ENCODE measurements at regions not wholly inside any gene's neighbourhood (a gene's known extent, or its start where the extent isn't known, plus 50 kb on each side); places are given as distances from the start of the nearest gene placed in this dataset.

DNA sequence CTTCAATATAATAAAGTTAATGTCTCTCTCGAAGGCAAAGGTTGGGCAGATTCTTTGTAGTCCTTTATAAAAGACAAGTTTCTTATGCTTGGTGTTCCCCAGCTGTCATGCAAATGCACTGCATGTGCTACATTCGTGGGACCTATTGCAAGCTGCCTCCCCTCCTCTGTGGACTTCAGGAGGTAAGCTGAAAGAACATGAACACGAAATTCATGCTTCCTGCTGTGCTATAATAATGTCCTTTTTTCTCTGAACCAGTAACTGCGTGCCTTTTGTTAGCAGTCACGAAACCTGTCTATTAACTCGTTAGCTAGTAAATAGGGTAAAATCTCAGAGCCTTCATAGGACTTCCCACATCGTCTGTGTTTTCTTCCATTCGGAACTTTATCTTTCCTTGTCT is 363.5 kb downstream of the CDH9 start:
- DNase-seq (ENCODE audit: low spot score) = no peak

DNA sequence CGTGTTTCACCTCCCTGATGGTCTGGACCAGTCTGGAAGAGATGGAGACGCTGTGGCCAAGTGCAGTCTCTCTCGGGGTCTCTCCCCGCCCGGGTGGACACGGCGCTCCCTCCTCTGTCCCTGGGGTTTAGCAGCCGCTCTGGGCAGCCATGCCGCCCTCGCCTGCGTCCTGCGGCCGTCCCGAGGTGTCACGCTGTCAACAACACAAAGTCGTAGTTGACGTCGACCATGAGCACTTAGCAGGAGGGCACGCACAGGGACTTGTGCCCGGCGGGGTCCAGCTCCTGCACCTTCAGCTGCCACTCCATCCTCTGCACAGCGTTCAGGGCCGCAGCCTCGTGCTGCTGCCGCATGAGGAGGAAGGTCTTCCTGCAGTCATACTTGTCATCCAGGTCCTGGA is 368.9 kb downstream of the CDH9 start:
- DNase-seq (ENCODE audit: low spot score) = no peak

GRCh38 chr5:26669031-26669430 is 369.4 kb downstream of the CDH9 start:
- DNase-seq (ENCODE audit: low spot score) = no peak

GRCh38 chr5:26666371-26666770 is 372.0 kb downstream of the CDH9 start:
- no peak for DNase-seq (ENCODE audit: low spot score)

- no peak for DNase-seq (ENCODE audit: low spot score)
Observed at GRCh38 chr5:26663500-26663899, 374.9 kb downstream of the CDH9 start.

DNA sequence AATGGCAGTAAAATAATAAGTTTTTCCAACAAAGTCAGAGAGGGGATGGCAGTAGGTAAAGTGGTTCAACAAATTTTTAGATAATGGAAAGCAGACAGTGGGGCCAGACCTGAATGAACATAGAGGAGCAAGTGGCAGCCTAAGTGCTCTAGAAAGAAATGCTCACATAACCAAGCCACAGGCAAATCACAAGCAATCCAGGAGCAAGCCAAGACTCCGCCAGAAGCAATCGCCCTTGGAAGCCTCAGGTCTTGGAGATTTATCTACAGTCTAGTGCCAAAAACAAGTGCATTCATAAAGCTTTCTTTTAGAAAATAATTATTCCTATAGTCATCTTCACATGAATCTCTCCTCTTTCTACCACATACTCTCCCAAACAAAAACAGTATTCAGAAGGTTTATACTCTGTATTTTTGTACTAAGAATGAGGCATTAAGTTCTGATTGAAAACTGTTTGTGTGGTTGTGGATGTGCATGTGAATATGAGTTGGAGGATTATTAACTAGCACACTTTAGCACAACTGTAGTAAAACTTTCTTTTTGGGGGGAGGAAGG is 375.5 kb downstream of the CDH9 start:
- DNase-seq (ENCODE audit: low spot score) = no peak

DNA sequence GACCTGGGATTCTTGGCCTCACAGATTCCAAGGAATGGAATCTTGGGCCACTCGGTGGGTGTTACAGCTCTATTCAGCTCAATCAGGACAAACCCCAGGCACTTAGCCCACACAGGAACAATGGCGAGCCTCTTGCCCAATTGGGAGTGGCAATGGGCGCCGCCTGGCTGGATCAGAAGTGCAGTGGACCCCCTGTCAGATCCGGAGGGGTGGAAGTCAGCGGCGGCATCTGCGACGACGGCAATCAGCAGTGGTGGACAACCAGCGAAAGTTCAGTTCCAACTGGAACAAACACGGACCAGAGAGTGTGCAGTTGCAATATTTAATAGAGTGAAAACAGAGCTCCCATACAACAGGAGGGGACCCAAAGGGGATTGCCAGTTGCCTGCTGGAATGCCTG is 378.3 kb downstream of the CDH9 start:
- DNase-seq (ENCODE audit: low spot score) = no peak

- DNase-seq (ENCODE audit: low spot score) = no peak
Observed at GRCh38 chr5:26649000-26649399, 389.4 kb downstream of the CDH9 start.

GRCh38 chr5:26647781-26648180 is 390.6 kb downstream of the CDH9 start:
- DNase-seq (ENCODE audit: low spot score) = no peak

GRCh38 chr5:26645659-26646058 is 392.7 kb downstream of the CDH9 start:
- no peak for DNase-seq (ENCODE audit: low spot score)

DNA sequence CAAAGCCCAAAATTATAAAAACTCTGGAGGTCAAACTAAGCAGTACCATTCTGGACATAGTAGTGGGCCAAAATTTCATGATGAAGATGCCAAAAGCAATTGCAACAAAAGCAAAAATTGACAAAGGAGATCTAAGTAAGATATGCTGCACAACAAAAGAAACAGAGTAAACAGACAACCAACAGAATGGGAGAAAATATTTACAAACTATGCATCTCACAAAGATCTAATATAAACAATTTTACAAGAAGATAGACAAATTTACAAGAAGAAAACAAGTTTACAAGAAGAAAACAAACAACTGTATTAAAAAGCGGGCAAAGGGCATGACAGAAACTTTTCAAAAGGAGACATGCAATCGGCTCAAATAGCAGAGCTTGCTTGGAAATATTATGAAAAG is 396.9 kb downstream of the CDH9 start:
- no peak for DNase-seq (ENCODE audit: low spot score)

GRCh38 chr5:26625099-26625498 is 413.3 kb downstream of the CDH9 start:
- no peak for DNase-seq (ENCODE audit: low spot score)

- DNase-seq (ENCODE audit: low spot score) = no peak
Observed at GRCh38 chr5:26622947-26623346, 415.4 kb downstream of the CDH9 start.

DNA sequence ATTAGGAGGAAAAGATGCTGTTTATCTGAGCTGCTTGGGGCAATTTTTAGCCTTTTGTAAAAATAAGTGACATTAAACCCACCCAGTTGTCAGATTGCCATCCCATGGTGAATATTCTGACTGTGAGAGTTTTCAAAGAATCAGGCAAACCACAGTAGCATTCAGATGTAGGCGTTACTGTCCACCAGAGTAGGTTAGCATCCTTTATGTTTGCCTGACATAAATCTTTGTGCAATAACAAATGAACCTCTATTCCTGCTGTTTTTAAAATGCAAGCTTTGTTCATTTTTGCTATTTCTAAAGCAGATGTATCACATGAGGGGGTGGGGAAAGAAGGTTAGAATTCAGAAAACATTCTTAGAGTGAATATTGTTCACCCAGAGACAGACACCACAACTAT is 427.8 kb downstream of the CDH9 start:
- no peak for DNase-seq (ENCODE audit: low spot score)

GRCh38 chr5:26601563-26601962 is 436.8 kb downstream of the CDH9 start:
- no peak for DNase-seq (ENCODE audit: low spot score)

DNA sequence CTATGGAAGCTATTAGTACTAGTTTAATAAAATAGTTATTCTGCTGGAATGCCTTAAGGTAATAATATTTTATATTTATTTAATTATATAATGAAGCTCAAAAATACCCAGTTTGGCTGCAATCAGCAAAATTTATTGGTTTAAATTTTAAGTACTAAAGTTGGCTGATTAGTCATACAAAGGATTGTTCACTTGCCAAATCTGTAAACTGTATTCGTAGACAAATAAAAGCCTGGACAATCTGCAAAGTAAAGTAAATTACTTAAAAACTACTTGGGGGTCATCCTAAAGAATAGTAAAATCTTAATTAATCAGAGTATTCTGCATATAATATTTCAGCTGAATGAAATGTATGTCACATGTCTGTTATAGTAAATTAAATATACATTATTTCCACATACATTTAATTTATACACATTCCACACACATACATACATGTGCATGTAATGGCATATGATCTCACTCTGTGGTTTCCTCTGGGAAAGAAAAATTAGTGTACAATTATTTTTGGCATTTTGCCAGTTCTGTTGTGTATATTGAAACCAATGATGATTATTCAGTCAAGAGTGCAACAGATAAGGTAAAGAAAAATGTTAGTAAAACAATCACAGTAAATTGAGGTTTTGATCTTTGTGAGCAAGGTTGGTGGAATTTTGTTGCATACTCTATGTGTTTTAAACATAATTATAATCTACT is 455.9 kb downstream of the CDH9 start:
- no peak for DNase-seq (ENCODE audit: low spot score)

- no peak for DNase-seq (ENCODE audit: low spot score)
Observed at GRCh38 chr5:26579712-26580111, 458.7 kb downstream of the CDH9 start.

DNA sequence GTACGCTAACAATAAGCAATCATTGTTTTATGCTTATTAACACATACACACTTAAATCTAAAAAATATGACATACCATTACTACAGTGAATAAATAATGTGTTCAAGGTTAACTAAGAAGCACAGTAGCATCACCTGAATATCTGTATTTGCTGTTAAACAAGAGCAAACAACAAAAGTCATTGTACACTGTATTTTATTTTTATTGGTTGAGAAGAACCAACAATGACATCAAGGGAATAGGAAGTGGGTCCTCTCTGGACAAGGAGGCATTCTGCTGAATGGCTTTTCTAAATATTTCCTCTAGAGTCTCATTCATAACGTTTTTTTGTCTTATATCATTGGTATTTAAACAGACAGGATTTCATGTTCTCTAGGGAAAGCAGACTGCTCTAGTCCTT is 460.4 kb downstream of the CDH9 start:
- no peak for DNase-seq (ENCODE audit: low spot score)

DNA sequence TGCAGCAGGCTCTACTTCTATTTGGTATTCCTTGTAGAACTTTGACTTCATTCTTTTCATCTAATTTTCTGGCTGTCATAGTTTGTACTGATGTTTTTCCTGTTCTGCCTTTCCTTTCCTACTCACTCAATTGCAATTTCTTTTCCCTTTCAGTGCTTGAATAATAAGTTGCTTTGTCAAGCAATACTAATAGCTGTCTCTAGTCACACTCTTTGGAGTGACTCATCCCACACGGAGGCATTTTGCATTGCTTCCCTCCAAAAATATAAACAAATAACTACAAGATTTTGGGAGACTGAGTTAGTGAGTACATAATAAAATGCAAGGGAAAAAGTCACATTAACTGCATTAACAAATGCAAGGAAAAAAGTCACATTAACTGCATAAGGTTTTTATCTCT is 465.9 kb downstream of the CDH9 start:
- DNase-seq (ENCODE audit: low spot score) = no peak

- DNase-seq (ENCODE audit: low spot score) = no peak
Observed at GRCh38 chr5:26569929-26570258, 468.5 kb downstream of the CDH9 start.

GRCh38 chr5:26569241-26569928 is 469.0 kb downstream of the CDH9 start:
- DNase-seq (ENCODE audit: low spot score) = no peak

DNA sequence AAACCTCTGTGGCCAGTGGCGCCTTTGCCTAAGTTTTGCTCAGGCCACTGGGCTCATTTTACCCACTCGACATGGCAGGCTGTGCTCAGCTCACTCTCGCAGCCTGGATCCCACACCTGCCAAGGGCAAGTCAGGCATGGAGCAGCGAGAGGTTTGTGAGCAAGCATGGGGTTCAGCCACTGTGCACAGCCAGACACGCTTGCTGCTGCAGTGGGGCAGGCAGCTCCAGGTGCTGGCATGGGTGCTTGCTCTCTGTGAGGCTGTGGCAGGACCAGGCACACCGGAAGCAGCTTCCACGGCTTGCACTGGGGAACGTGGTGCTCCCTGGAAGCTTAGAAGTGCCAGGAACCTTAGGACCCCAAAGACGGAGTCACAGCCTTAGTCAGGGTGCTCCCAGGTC is 470.1 kb downstream of the CDH9 start:
- DNase-seq (ENCODE audit: low spot score) = no peak

DNA sequence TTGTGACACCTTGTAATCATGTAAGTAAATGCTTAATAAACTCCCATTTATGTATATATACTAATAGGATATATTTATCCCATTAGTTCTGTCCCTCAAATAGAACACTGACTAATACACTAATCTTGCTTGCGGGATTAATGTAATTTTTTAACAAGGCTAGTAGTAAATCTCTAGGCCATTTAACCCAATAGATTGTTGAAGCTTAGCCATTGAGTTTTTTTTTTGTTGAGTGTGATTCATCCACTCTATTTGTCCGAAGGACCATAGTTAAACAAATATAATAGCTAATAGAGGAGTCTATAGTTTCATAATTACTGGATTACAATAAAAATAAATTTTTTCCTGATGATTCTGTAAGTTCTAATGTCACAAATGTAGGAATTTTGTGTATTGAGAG is 474.4 kb downstream of the CDH9 start:
- DNase-seq (ENCODE audit: low spot score) = no peak

GRCh38 chr5:26553079-26553478 is 485.3 kb downstream of the CDH9 start:
- no peak for DNase-seq (ENCODE audit: low spot score)

Data from HT-29 (cell line).